NCI-H146 treated with DMSO at 0.1 percent for 48 hours (cell line): ENCODE measurements at regions not wholly inside any gene's neighbourhood (a gene's known extent, or its start where the extent isn't known, plus 50 kb on each side); places are given as distances from the start of the nearest gene placed in this dataset.
"Not testable (repeated sequence)": the region's sequence is repeated elsewhere in the genome, so short reads cannot be mapped to it uniquely, and the experiment has no call there.

Source experiments
- DNase-seq: peaks from one replicate; lab custom pipeline; 2025; ENCODE audit not compliant: unreplicated experiment; lab: John Stamatoyannopoulos, UW

DNA sequence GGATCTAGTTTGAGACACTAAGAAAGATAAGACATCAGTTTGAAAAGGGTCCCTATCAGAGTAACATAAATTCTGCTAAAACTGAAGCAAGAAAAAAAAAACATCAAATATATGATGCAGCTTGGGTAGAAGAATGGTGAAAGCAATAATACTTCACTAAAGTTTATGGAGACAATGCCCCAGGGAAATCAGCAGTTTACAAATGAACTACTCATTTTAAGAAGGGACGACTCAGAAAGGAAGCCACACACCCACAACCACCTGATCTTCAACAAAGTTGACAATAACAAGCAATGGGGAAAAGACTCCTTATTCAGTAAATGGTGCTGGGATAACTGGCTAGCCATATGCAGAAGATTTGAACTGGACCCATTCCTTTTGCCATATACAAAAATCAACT, 143.5 kb downstream of the TPBG start:
- DNase-seq: no peak

DNA sequence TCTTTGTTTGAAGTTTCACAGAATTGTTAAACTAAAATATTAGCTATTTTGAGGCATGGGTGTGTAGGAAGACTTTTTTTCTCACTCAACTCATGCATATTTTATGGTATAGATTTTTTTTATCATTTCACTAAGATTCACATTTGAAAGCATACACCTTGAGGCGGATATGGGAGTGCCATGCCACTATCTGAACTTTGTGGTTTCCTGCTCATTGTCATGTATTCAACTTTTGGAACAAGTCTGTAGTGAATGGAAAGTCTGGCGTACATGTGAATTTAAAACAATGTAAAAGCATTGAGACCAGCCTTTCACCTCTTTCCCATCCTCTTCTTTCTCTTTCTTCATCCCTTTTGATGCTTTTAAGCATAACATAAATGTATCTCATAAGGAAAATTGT, 147.9 kb downstream of the TPBG start:
- no peak for DNase-seq

DNA sequence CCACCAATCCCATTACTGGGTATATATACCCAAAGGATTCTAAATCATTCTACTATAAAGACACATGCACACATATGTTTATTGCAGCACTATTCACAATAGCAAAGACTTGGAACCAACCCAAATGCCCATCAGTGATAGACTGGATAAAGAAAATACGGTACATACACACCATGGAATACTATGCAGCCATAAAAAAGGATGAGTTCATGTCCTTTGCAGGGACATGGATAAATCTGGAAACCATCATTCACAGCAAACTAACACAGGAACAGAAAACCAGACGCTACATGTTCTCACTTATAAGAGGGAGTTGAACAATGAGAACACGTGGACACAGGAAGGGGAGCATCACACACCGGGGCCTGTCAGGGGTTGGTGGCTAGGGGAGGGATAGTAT, 154.3 kb downstream of the TPBG start:
- not testable (repeated sequence) for DNase-seq

DNA sequence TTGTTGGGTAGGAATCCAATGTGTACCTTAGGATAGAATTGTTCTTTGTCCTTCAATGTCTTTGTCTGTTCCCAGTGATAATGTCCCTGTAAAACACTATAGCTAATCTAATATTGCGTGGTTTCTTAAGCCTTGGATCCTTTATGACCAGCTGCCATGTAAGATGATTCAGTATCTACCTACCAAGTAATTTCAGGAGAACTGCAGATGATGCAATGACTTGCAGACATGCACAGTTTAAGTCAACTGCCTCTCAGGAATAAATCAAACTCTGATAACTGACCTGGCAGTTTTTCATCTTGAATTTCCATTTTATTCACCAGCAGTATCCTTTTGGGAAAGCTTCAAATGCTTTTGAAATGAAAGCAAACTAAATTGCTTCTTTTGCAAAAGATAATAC, 157.8 kb downstream of the TPBG start:
- DNase-seq: no peak

DNA sequence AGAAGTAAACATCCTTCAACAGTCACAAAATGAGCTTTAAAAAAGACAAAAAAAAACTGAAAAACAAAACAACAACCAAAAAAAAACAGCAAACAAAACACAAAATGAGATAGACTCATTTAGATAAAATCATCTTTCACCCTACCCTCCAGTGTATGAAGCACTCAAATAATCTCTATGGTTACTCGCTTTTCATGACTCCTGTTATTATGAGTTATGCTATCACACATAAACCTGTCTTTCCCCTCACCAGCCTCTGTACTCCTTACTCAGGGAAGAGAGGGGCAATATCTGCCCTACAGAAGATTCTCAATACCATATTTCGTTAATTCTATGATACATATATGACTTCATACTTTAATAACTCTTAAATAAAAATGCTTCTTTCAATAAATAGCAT, 158.2 kb downstream of the TPBG start:
- DNase-seq: no peak

DNA sequence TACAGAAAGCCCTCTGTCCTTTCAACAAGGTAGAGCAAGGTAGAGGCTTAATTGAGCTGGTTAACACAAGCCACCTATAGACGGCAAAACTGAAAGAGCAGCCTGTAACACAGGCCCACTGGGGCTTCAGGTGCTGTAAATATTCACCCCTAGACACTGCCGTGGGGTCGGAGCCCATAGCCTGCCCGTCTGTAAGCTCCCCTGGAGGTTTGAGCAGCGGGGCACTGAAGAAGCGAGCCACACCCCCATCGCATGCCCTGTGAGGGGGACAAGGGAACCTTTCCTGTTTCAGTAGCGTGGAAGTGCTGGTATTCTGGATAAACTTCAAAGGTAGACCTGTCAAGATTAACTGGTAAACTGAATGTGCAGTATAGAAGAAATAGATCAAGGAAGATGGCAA, 160.4 kb downstream of the TPBG start:
- no peak for DNase-seq

DNA sequence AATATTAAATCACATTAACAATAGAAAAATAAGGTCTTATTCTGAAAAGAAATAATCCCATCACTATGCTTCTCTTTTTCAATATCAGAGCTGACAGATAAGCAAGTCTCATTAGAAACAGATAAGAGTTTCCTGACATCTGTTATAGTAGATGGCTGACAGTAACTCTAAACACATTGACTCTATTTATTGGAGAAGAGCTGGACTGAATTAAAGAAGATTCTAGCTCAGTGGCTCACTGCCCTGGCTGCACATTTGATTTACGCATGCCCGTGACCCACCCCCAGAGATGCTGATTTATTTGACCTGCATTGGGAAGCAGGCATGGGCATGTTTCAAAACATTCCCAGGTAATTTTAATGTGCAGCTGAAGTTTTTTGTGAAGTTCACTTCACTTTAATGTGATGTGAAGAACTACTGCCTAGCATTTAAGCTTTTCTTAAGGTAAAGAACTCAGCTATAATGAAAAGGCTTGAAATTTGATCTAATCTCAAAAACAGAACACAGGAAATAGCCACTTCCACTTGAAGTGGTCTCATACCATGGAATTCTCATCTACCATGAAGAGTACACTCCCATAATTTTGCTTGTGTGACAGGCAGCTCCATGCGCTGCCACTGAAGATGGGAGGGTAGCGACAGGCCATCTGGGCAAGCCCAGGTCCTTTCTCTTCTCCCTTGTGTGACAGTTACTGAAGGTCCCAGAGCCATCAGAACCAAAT, 162.3 kb downstream of the TPBG start:
- DNase-seq: no peak

DNA sequence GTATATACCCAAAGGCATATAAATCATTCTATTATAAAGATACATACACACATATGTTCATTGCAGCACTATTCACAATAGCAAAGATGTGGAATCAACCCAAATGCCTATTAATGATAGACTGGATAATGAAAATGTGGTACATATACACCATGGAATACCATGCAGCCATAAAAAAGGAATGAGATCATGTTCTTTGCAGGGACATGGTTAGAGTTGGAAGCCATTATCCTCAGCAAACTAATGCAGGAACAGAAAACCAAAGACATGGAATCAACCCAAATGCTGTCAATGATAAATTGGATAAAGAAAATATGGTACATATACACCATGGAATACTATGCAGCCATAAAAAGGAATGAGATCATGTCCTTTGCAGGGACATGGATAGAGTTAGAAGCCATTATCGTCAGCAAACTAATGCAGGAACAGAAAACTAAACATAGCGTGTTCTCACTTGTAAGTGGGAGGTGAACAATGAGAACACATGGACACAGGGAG, 166.4 kb downstream of the TPBG start:
- not testable (repeated sequence) for DNase-seq

DNA sequence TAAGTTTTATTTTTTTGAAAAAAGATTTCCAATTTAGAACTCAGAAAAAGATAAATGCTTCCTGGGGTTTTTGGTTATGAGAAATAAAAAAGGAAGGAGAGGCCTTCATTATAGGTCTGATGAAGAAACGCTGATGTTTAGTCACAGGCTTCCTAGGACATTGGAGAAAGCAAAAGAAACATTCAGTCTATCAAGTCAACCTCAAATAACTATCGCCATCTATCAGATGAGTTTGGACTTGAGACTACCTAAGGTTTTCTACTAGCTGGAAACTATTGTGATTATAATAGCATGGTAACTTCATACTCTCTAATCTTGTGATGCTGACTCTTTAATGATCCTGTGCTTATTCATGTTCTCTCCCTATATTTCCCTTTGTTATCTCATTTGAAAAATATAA, 171.3 kb downstream of the TPBG start:
- DNase-seq: no peak

DNA sequence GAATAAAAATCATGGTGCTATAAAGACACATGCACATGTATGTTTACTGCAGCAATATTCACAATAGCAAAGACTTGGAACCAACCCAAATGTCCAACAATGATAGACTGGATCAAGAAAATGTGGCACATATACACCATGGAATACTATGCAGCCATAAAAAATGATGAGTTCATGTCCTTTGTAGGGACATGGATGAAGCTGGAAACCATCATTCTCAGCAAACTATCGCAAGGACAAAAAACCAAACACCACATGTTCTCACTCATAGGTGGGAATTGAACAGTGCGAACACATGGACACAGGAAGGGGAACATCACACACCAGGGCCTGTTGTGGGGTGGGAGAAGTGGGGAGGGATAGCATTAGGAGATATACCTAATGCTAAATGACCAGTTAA, 185.9 kb downstream of the TPBG start:
- not testable (repeated sequence) for DNase-seq

DNA sequence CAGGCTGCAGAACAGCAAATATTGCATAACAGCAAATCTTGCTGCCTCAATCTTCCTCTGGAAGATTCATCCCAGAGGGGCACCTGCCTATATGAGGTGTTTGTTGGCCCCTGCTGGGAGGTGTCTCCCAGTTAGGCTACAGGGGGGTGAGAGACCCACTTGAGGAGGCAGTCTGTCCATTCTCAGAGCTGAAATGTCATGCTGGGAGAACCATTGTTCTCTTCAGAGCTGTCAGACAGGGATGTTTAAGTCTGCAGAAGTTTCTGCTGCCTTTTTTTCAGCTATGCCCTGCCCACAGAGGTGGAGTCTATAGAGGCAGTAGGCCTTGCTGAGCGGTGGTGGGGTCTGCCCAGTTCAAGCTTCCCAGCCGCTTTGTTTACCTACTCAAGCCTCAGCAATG, 187.7 kb downstream of the TPBG start:
- not testable (repeated sequence) for DNase-seq

DNA sequence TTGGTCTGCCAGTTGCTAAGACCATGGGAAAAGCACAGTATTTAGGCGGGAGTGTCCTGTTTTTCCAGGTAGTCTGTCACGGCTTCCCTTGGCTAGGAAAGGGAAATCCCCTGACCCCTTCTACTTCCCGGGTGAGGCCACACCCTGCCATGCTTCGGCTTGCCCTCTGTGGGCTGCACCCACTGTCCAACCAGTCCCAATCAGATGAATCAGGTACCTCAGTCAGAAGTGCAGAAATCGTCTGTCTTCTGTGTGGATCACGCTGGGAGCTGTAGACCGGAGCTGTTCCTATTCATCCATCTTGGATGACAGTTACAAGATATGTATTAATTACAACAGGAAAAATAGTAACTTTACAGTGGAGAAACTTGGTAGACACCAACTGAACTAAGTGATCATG, 188.2 kb downstream of the TPBG start:
- DNase-seq: no peak

DNA sequence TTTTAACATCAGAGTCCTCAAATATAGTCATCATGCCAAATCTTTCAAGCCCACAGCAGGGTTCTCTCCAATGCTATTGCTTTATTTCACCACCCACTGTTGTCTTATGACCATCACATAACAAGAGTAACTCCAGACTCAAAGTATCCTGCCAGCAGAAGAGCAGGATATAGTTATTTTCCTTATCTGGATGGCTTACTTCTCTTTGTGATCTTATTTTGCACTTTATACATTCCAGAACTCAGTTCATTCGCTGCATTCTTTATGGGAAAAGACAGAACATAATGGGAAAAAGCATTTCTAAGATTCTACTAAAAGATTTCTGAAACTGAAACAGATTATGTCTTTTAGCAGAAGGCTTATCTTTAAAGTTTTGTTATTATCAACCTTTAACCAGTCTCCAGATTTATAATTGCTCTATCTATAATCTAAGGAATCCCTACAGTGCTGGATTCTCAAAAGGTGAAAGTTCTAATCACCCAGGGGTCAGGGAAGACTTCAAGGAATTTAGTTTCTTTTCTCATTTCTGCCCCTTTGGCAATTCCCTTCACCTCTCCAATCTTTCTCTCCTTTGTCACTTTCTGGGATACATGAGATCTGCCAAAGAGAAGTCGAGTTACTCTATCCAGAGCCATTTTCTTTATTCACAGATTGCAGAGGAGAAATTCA, 190.4 kb downstream of the TPBG start:
- DNase-seq: no peak

DNA sequence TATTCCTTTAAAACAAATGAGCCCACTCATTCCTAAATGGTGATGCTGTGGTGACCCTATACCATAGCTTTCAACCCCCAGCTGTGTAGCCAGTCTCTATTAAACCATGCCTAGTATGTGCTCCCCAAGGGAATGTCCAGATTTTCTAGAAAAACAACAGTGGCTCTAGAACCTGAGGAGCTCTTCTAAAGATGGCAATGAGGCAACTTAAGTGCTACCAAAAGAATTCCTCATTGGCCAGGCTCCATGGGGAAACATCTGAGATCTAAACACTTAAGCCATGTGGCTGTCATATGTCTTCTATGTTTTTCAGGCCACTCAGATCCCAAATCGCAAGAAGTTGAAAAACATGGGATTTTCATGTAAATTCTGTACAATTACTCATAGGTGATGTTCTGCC, 191.0 kb downstream of the TPBG start:
- no peak for DNase-seq

DNA sequence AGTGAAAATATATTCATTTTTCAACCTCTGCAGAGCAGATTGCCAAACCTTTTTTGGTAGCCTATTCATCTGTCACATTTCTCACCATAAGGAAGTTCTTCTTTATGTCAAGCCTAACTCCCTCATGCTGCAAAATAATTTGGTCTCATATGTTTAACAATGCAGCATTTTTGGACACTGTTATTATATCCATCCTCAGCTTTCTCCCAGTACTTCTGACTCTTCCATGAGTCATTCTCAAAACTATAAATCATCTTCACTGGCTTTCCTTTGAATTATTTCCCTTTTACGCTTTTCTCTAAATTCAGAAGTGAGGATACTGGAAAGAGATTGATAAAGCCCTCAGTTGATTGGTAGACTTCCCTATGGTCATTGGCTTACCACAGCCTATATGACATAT, 192.2 kb downstream of the TPBG start:
- no peak for DNase-seq

DNA sequence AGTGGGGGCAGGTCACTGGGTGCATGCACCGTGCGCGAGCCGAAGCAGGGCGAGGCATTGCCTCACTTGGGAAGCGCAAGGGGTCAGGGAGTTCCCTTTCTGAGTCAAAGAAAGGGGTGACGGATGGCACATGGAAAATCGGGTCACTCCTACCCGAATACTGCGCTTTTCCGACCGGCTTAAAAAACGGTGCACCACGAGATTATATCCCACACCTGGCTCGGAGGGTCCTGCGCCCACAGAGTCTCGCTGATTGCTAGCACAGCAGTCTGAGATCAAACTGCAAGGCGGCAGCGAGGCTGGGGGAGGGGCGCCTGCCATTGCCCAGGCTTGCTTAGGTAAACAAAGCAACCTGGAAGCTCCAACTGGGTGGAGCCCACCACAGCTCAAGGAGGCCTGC, 194.9 kb downstream of the TPBG start:
- not testable (repeated sequence) for DNase-seq

DNA sequence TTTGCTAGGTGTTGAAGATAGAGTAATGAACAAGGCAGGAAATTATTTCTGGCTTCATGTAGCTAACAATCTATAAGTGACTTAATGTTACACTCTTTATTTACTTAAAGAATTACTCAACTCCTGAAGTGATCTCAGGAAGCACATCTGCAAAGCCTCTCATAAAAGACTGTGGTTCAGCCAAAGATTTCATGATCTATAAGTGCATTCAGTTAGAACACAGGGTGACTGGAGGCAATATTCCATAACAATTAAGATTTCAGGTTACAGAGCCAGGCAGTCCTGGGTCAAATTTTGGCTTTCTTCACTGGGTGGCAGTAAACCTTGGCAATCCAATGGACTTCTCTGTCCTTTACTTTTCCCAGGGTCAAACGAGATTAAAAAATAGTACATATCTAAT, 204.0 kb downstream of the TPBG start:
- DNase-seq: no peak

DNA sequence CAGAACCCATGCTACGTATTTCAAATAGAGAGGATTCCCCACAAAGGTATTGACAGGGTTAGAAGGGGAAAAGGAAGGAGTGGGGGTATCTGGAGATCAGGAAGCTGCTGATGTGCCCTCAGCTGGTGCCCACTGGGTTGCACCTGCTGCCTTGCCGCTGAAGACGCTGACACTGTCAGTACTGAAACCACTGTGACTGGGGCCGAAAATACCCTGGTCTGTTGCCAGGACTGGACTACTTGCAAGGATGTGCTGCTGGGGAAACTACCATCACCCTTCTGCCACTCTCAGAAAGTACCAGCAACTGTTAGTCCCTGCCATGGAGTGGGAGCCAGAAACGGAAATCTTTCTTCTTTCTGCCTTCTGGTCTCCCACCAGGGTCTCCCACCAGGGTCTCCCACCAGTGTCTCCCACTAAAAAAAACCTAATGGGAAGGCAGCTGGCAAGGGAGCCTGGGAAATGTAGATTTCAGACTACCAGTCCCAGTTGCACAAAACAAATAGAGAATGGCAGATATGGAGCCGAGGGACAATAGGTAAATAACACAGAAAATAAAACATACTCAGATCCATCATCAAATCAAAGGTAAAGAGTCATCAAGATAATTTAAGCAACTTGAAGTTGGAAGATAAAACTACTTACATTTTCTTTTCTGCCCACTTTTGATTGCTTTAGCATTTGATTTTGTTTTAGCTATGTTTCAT, 204.8 kb downstream of the TPBG start:
- DNase-seq: peak; percentile 57

DNA sequence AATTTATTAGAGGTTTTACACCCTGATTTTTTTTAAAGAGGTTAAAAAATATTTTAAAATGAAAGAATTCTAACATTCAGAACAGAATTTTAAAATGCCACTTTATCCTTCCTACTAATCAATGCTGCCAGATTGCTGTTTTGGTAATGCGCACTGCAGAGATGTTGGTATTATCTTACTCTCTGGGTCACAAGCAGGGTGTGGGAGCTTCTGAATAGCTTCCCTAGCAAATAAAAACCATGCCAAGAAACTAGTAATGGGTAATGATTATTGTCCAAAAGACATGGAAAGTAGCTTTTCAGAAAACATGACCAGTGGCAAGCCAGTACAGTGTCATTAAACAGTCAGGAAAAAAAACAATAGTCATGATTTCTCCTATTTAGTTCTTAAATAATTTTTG, 205.4 kb downstream of the TPBG start:
- DNase-seq: peak; percentile 53

DNA sequence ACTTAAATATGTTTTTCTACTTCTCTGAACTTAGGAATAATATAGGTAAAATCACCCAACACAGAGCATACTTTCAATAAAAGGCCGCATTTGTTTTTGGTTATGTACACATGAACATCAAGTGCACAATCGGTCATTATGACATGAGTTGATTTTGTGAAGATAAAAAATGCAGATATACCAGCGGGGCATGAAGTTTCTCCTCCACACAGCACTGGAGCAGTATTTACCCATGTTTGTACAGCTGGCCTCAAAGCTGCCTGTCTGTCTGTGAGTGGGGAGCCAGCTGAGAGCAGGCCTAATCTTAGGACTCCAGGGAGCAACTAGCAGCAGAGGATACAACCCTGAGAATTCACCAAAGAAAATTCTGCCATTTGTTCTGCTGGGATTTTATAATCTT, 206.5 kb downstream of the TPBG start:
- peak; percentile 95 for DNase-seq

DNA sequence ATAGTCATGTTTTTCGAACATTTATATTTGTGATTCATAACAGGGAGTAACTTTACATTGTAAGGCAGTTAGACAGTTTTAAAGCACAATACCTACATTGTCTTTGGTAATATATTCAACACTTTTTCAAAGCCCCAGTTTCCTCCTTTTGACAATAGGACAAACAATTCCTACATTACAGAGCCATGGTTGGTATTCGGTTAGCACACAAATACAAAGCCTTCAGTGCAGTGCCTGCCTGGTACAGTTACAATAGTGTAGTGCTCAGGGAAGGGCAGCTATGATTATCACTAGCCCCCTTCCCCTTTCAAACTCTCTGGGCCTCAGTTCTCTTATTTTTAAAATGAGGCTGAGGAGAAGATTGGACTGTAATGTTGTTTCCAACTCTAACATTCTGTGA, 207.8 kb downstream of the TPBG start:
- no peak for DNase-seq
